ENCODE measurements at regions not wholly inside any gene's neighbourhood (a gene's known extent, or its start where the extent isn't known, plus 50 kb on each side); places are given as distances from the start of the nearest gene placed in this dataset.

DNA sequence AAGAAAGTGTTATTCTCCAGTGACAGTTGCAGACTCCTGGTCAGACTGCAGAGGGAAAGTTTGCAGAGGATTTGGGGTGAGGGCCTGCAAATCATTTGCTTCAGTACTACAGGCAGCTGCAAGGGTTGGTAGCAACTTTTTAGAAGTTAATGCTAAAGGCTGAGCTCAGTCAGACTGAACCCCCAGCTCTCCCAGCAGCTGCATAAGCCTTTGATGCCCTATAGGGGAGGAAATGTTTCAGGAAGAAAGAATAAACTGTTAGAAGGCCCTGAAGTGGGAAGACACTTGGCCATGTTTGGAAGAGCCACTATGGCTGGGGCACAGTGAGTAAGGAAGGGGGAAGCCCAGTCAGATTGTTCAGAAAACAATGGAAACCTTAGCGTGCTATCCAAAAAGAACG, 383.6 kb downstream of the TTLL7 start:
- TF ChIP-seq, protein P1, sequence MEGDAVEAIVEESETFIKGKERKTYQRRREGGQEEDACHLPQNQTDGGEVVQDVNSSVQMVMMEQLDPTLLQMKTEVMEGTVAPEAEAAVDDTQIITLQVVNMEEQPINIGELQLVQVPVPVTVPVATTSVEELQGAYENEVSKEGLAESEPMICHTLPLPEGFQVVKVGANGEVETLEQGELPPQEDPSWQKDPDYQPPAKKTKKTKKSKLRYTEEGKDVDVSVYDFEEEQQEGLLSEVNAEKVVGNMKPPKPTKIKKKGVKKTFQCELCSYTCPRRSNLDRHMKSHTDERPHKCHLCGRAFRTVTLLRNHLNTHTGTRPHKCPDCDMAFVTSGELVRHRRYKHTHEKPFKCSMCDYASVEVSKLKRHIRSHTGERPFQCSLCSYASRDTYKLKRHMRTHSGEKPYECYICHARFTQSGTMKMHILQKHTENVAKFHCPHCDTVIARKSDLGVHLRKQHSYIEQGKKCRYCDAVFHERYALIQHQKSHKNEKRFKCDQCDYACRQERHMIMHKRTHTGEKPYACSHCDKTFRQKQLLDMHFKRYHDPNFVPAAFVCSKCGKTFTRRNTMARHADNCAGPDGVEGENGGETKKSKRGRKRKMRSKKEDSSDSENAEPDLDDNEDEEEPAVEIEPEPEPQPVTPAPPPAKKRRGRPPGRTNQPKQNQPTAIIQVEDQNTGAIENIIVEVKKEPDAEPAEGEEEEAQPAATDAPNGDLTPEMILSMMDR (IDR thresholded peaks at IDR 0.05) = no peak
- TF ChIP-seq EP300 (IDR thresholded peaks at IDR 0.05) = no peak
